Neural cell (in vitro differentiated cells): ENCODE measurements at regions not wholly inside any gene's neighbourhood (a gene's known extent, or its start where the extent isn't known, plus 50 kb on each side); places are given as distances from the start of the nearest gene placed in this dataset.

Source experiments
- CTCF ChIP-seq: fragments of 450-650 bp; IDR thresholded peaks from 2 replicates; pipeline ENCODE4 v1.5.1; 2014; ENCODE audit warnings: antibody characterized with exemption, mild to moderate bottlenecking, moderate library complexity; ENCODE audit not compliant: poor library complexity, severe bottlenecking
- EZH2 ChIP-seq: fragments of 200-600, 300-800 bp; shearing (Covaris generic), sonication (generic); IDR thresholded peaks from 2 replicates; pipeline ENCODE4 v1.6.1; 2014; ENCODE audit warnings: antibody characterized with exemption, low read length, borderline replicate concordance, mild to moderate bottlenecking; ENCODE audit not compliant: insufficient read depth, poor library complexity, severe bottlenecking
- RAD21 ChIP-seq: fragments of 450-650 bp; conservative IDR thresholded peaks from 2 replicates; pipeline ENCODE4 v1.6.1; 2014; ENCODE audit warnings: antibody characterized with exemption, mild to moderate bottlenecking, moderate library complexity
- REST ChIP-seq: IDR thresholded peaks from 2 replicates; pipeline ENCODE4 v1.6.1; 2012; ENCODE audit warnings: borderline replicate concordance
- TAF1 ChIP-seq: IDR thresholded peaks from 2 replicates; pipeline ENCODE4 v1.6.1; 2012; ENCODE audit warnings: low read depth

GRCh38 chr1:22276396-22276748 is 133.5 kb upstream of the WNT4 start:
- TF ChIP-seq CTCF (no peak), EZH2 (no peak), RAD21 (no peak), TAF1 (no peak), REST (no peak)
